Mesenchymal stem cell (in vitro differentiated cells and primary cell): ENCODE measurements at regions not wholly inside any gene's neighbourhood (a gene's known extent, or its start where the extent isn't known, plus 50 kb on each side); places are given as distances from the start of the nearest gene placed in this dataset.

ENCODE experiments used
- DNase-seq: peaks from one replicate; pipeline ENCODE4 v3.0.0-alpha.2; 2013
- H2AFZ ChIP-seq: one replicate; pipeline ENCODE4 v1.6.1; 2013; ENCODE audit warnings: low read depth, mild to moderate bottlenecking, control low read depth, inconsistent platforms, low read length, moderate library complexity
- H2AK5ac ChIP-seq: 2 replicates; pipeline ENCODE4 v1.6.1; 2013; ENCODE audit warnings: low read length, moderate library complexity, mild to moderate bottlenecking, inconsistent platforms; ENCODE audit not compliant: severe bottlenecking
- H2BK120ac ChIP-seq: one replicate; pipeline ENCODE4 v1.6.1; 2013; ENCODE audit warnings: low read depth, mild to moderate bottlenecking, inconsistent platforms, low read length, moderate library complexity
- H2BK12ac ChIP-seq, 2 experiments: one replicate each; pipeline ENCODE4 v1.6.1; 2013; ENCODE audit warnings: inconsistent platforms in 2 of 2, low read length in 2 of 2, mild to moderate bottlenecking in 2 of 2, moderate library complexity in 2 of 2, control low read depth in 1 of 2
- H2BK15ac ChIP-seq: one replicate; pipeline ENCODE4 v1.6.1; 2013; ENCODE audit warnings: mild to moderate bottlenecking, low read depth, inconsistent platforms; ENCODE audit not compliant: poor library complexity, severe bottlenecking
- H2BK5ac ChIP-seq: 2 replicates; pipeline ENCODE4 v1.6.1; 2013; ENCODE audit warnings: low read depth, mild to moderate bottlenecking, low read length, control low read depth, inconsistent platforms; ENCODE audit not compliant: poor library complexity, severe bottlenecking
- H3K14ac ChIP-seq, 2 experiments: one replicate each; pipeline ENCODE4 v1.6.1; 2013; ENCODE audit warnings: inconsistent platforms in 2 of 2, low read length in 2 of 2, control low read depth in 1 of 2, mild to moderate bottlenecking in 1 of 2, moderate library complexity in 1 of 2
- H3K18ac ChIP-seq, 2 experiments: one replicate each; pipeline ENCODE4 v1.6.1; 2013; ENCODE audit warnings: inconsistent platforms in 2 of 2, low read length in 2 of 2, control low read depth in 1 of 2, low read depth in 1 of 2, mild to moderate bottlenecking in 1 of 2
- H3K23ac ChIP-seq, 2 experiments: one replicate each; pipeline ENCODE4 v1.6.1; 2013; ENCODE audit warnings: inconsistent platforms in 2 of 2, low read length in 2 of 2, mild to moderate bottlenecking in 2 of 2, moderate library complexity in 2 of 2, control low read depth in 1 of 2
- H3K27ac ChIP-seq: 2 replicates; pipeline ENCODE4 v1.5.1; 2013; ENCODE audit warnings: mild to moderate bottlenecking, moderate library complexity, low read length, control low read depth, inconsistent platforms; ENCODE audit not compliant: poor library complexity, severe bottlenecking
- H3K27me3 ChIP-seq, 2 experiments: 2 replicates each; pipeline versions ENCODE4 v1.6.1 to v1.7.0; 2013; ENCODE audit warnings: low read length in 2 of 2, mild to moderate bottlenecking in 2 of 2, moderate library complexity in 2 of 2, control low read depth in 1 of 2, inconsistent platforms in 1 of 2; ENCODE audit not compliant: control insufficient read depth in 1 of 2, insufficient read depth in 1 of 2
- H3K36me3 ChIP-seq, 2 experiments: 2 replicates each; pipeline versions ENCODE4 v1.6.1 to v1.7.0; 2013; ENCODE audit warnings: low read length in 2 of 2, control low read depth in 1 of 2, inconsistent platforms in 1 of 2, low read depth in 1 of 2, mild to moderate bottlenecking in 1 of 2; ENCODE audit not compliant: insufficient read depth in 2 of 2, control insufficient read depth in 1 of 2
- H3K4ac ChIP-seq, 2 experiments: one replicate each; pipeline ENCODE4 v1.6.1; 2013; ENCODE audit warnings: inconsistent platforms in 2 of 2, low read length in 2 of 2, mild to moderate bottlenecking in 2 of 2, moderate library complexity in 2 of 2, control low read depth in 1 of 2, low read depth in 1 of 2
- H3K4me1 ChIP-seq: 2 replicates; pipeline ENCODE4 v1.6.1; 2013; ENCODE audit warnings: low read depth, low read length, control low read depth; ENCODE audit not compliant: control insufficient read depth, insufficient read depth
- H3K4me2 ChIP-seq: 2 replicates; pipeline ENCODE4 v1.6.1; 2013; ENCODE audit warnings: low read length, mild to moderate bottlenecking, inconsistent platforms; ENCODE audit not compliant: poor library complexity, severe bottlenecking
- H3K4me3 ChIP-seq, 2 experiments: 2 replicates each; pipeline versions ENCODE4 v1.5.1 to v1.7.0; 2013; ENCODE audit warnings: low read length in 2 of 2, mild to moderate bottlenecking in 2 of 2, control low read depth in 1 of 2, low read depth in 1 of 2; ENCODE audit not compliant: insufficient read depth in 1 of 2
- H3K79me1 ChIP-seq: replicated peaks from 2 replicates; pipeline ENCODE4 v1.6.1; 2013; ENCODE audit warnings: mild to moderate bottlenecking, control low read depth, low read length, inconsistent platforms; ENCODE audit not compliant: poor library complexity, severe bottlenecking
- H3K9ac ChIP-seq: 2 replicates; pipeline ENCODE4 v1.7.0; 2013; ENCODE audit warnings: mild to moderate bottlenecking, low read length, moderate library complexity
- H3K9me3 ChIP-seq: 2 replicates; pipeline ENCODE4 v1.7.0; 2013; ENCODE audit warnings: mild to moderate bottlenecking, low read length; ENCODE audit not compliant: control insufficient read depth
- H4K8ac ChIP-seq: one replicate; pipeline ENCODE4 v1.6.1; 2013; ENCODE audit warnings: inconsistent platforms, mild to moderate bottlenecking, low read length, moderate library complexity
- H4K91ac ChIP-seq: one replicate; pipeline ENCODE4 v1.6.1; 2013; ENCODE audit warnings: mild to moderate bottlenecking, low read length, inconsistent platforms
- WGBS: methylation state at CpG from one replicate; pipeline ENCODE4 v1.1.7; 2013; ENCODE audit warnings: mixed read lengths; 5-methylcytosine and 5-hydroxymethylcytosine counted together

DNA sequence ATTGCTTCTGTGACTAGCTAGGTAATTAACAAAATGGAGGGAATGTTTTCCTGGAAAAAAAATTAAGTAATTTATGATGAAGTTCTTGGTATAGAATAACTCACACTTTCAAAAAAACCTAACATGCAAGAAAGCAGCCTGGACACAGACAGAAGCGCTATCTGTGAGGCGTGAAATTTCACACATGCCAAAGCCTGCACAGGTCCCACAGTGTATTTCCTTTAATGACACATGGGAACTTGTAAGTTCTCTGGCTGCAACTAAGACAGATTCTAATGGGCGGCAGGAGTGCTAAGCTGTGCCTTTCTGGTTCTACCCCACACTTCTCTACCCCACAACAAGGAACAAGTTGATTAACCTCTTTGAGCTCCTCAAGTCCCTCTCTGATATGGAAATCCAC, 84.9 kb upstream of the NEO1 start:
- H2BK5ac ChIP-seq: no peak overlapping the region
- H3K4me3 ChIP-seq: no peak overlapping the region
- H3K9me3 ChIP-seq: no peaks in the 10 kb centered on the region
- H3K27me3 ChIP-seq: no peaks in the 10 kb centered on the region
- no peaks in the 10 kb centered on the region for H3K36me3 ChIP-seq
- H3K79me1 ChIP-seq: no peaks in the 10 kb centered on the region
- no peak overlapping the region for H3K14ac ChIP-seq
- H3K23ac ChIP-seq: no peak overlapping the region
- H4K91ac ChIP-seq: no peak overlapping the region
- H2AFZ ChIP-seq: no peak overlapping the region
- no peak overlapping the region for H2BK120ac ChIP-seq
- no peak overlapping the region for H3K4me2 ChIP-seq
- no peak overlapping the region for H3K27ac ChIP-seq
- WGBS: 45% methylated on average over 3 of the region's 3 CpGs
- DNase-seq: no peak
- no peak overlapping the region for H4K8ac ChIP-seq
- H3K4me1 ChIP-seq: peaks cover 5% of the 10 kb centered on the region
- H2AK5ac ChIP-seq: no peak overlapping the region
- no peak overlapping the region for H3K9ac ChIP-seq
- no peak overlapping the region for H2BK12ac ChIP-seq
- H3K4ac ChIP-seq: no peak overlapping the region
- no peak overlapping the region for H3K18ac ChIP-seq
- H2BK15ac ChIP-seq: no peak overlapping the region

DNA sequence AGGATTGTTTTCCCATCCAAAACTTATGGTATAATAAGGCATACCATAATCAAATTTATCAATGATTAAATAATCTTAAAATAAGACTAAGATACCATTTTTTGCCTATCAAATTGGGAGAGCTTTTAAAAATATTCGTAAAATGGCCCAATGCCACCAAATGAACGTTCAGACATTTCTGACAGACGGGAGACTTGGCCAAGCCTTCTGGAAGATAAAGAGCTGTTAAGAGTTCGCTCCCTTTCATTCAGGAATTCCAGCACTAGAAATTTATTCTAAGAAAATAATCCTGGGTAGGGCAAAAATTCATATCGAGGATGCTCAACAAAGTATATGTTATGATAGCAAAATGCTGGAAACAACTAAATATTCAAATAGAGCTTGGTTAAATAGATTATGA, 85.6 kb upstream of the NEO1 start:
- Histone ChIP-seq H3K4me2 (no peak overlapping the region), H2AK5ac (no peak overlapping the region), H3K9me3 (no peaks in the 10 kb centered on the region), H3K4ac (no peak overlapping the region), H3K18ac (no peak overlapping the region), H2BK12ac (no peak overlapping the region), H3K27ac (no peak overlapping the region), H2BK120ac (no peak overlapping the region), H3K9ac (no peak overlapping the region), H2AFZ (no peak overlapping the region), H3K36me3 (no peaks in the 10 kb centered on the region), H3K79me1 (no peaks in the 10 kb centered on the region), H3K4me1 (peaks cover 5% of the 10 kb centered on the region), H3K27me3 (no peaks in the 10 kb centered on the region), H3K23ac (no peak overlapping the region), H2BK5ac (no peak overlapping the region), H3K4me3 (no peak overlapping the region), H4K91ac (no peak overlapping the region), H4K8ac (no peak overlapping the region), H2BK15ac (no peak overlapping the region), H3K14ac (no peak overlapping the region)
- DNase-seq: no peak
- WGBS: 85% methylated on average over 3 of the region's 5 CpGs

DNA sequence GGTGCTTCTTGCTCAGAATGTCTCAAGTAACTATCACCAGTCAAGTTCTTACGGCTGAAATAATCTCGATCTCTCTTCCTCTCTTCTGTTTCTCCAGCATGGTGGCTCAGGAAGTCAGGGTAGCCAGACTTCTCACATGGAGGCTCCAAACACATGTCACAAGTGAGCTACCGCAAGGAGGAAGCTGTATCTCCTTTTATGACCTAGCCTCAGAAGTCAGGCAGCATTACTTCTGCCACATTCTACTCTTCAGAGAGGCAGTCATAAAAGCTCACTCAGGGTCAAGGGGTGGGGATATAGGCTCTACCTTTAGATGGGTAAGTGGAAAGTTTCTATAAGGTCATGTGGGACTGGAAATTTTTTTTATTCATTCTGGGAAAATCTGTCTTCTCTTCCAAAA, 86.6 kb upstream of the NEO1 start:
- no peak overlapping the region for H3K4me3 ChIP-seq
- H2BK5ac ChIP-seq: no peak overlapping the region
- H3K4me2 ChIP-seq: no peak overlapping the region
- no peak overlapping the region for H4K8ac ChIP-seq
- H2AK5ac ChIP-seq: no peak overlapping the region
- H3K14ac ChIP-seq: no peak overlapping the region
- no peak overlapping the region for H3K27ac ChIP-seq
- H2BK12ac ChIP-seq: no peak overlapping the region
- no peak overlapping the region for H2AFZ ChIP-seq
- H3K27me3 ChIP-seq: no peaks in the 10 kb centered on the region
- no peak overlapping the region for H2BK120ac ChIP-seq
- no peaks in the 10 kb centered on the region for H3K9me3 ChIP-seq
- H3K4me1 ChIP-seq: no peaks in the 10 kb centered on the region
- no peak overlapping the region for H3K18ac ChIP-seq
- DNase-seq: no peak
- H3K36me3 ChIP-seq: no peaks in the 10 kb centered on the region
- H3K23ac ChIP-seq: no peak overlapping the region
- no peak overlapping the region for H3K9ac ChIP-seq
- H2BK15ac ChIP-seq: no peak overlapping the region
- 70% methylated on average over 3 of the region's 3 CpGs for WGBS
- no peak overlapping the region for H4K91ac ChIP-seq
- no peak overlapping the region for H3K4ac ChIP-seq
- H3K79me1 ChIP-seq: no peaks in the 10 kb centered on the region

DNA sequence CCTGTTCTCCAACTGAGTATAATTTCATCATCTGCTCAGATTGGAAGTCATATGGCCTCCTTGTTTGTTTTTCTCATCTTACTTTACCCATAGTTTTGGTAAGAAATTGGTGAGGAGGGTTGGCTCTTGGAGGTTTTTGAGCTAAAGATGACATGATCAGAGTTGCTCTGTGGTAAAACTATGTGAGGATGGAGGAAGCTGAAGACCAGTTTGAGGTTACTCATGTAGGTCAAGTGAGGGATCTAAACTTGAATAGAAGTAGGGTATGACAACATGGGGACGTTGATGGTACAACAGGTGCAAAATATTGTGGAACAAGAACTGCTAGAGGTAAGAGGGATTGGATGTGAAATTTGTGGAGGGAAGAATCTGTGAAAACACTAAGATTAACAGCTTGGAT, 87.7 kb upstream of the NEO1 start:
- H3K23ac ChIP-seq: no peak overlapping the region
- no peak overlapping the region for H3K4ac ChIP-seq
- H4K91ac ChIP-seq: no peak overlapping the region
- no peak overlapping the region for H4K8ac ChIP-seq
- no peaks in the 10 kb centered on the region for H3K27me3 ChIP-seq
- WGBS: 68% methylated on average over 1 of the region's 1 CpG
- H2AFZ ChIP-seq: no peak overlapping the region
- no peak overlapping the region for H2BK120ac ChIP-seq
- H3K14ac ChIP-seq: no peak overlapping the region
- H3K4me3 ChIP-seq: no peak overlapping the region
- H2AK5ac ChIP-seq: no peak overlapping the region
- no peak overlapping the region for H2BK5ac ChIP-seq
- H3K18ac ChIP-seq: no peak overlapping the region
- H3K36me3 ChIP-seq: no peaks in the 10 kb centered on the region
- H3K9ac ChIP-seq: no peak overlapping the region
- no peaks in the 10 kb centered on the region for H3K9me3 ChIP-seq
- H2BK12ac ChIP-seq: no peak overlapping the region
- H2BK15ac ChIP-seq: no peak overlapping the region
- no peaks in the 10 kb centered on the region for H3K4me1 ChIP-seq
- H3K27ac ChIP-seq: no peak overlapping the region
- DNase-seq: no peak
- no peaks in the 10 kb centered on the region for H3K79me1 ChIP-seq
- no peak overlapping the region for H3K4me2 ChIP-seq
